ENCODE measurements at regions not wholly inside any gene's neighbourhood (a gene's known extent, or its start where the extent isn't known, plus 50 kb on each side); places are given as distances from the start of the nearest gene placed in this dataset.

DNA sequence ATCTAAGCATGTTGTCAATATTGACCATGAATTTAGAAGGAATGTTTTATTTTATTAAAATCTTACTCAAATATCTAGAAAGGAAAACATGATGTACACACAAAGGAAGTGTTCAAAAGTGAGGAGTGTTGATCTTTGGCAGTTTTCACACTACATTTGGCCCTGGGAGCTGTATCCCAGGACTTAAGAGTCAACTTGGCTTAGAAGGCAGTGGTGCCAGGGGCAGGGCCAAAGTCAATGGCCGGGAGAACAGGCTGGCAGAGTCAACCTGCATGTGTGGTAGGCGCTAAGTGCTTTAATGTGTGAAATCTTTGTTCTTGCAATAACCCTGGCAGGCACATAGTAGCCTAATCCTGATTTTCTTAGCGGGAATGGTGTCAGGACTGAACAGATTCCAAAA, 228.4 kb downstream of the TENT4A start:
- no peak overlapping the region for H3K27ac Mint-ChIP-seq
- no peaks in the 10 kb centered on the region for H3K36me3 Mint-ChIP-seq
- ATAC-seq, result no peak
- no peaks in the 10 kb centered on the region for H3K9me3 Mint-ChIP-seq
- no peaks in the 10 kb centered on the region for H3K27me3 Mint-ChIP-seq
- H3K4me1 Mint-ChIP-seq (ENCODE audit: low read depth in 2 of 2), result no peaks in the 10 kb centered on the region
- H3K4me3 Mint-ChIP-seq, result no peak overlapping the region
- no peak for DNase-seq (ENCODE audit: low spot score)

GRCh38 chr5:6943197-6944112, 230.2 kb downstream of the TENT4A start:
- DNase-seq (ENCODE audit: low spot score), result no peak
- Mint-ChIP-seq H3K4me3 (no peak overlapping the region), H3K4me1 (ENCODE audit: low read depth in 2 of 2) (no peaks in the 10 kb centered on the region)

GRCh38 chr5:6948562-6948961, 235.3 kb downstream of the TENT4A start:
- no peaks in the 10 kb centered on the region for H3K4me1 Mint-ChIP-seq (ENCODE audit: low read depth in 2 of 2)
- H3K27me3 Mint-ChIP-seq, result peaks cover 3 to 7% of the 10 kb centered on the region in 2 donors
- H3K4me3 Mint-ChIP-seq, result no peak overlapping the region
- no peak overlapping the region for H3K27ac Mint-ChIP-seq
- ATAC-seq (no peak), DNase-seq (ENCODE audit: low spot score) (no peak)
- H3K9me3 Mint-ChIP-seq, result peaks cover 7% of the 10 kb centered on the region
- no peaks in the 10 kb centered on the region for H3K36me3 Mint-ChIP-seq

More at GRCh38 chr5:6943197-6944112, 230.2 kb downstream of the TENT4A start:
- no peaks in the 10 kb centered on the region for H3K27me3 Mint-ChIP-seq
- no peaks in the 10 kb centered on the region for H3K9me3 Mint-ChIP-seq
- ATAC-seq, result no peak
- H3K36me3 Mint-ChIP-seq, result no peaks in the 10 kb centered on the region
- no peak overlapping the region for H3K27ac Mint-ChIP-seq

DNA sequence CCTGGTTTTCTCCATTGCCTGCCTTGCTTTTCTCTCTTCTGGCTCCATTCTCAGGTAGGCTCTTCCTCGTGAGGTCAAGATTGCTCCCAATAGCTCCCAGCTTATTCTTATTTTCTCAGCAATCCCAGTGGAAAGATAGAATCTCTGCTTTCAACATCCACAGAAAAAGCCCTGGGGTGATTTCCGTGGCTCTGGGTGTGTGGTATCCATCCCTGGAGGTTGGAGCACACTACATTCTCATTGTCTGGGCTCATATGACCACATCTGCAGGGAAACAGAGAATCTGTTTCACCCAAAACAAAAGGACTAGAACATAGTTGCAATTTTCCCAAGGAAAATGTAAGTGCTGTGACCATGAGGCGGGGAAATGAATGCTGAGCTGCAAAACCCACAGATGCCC, 236.0 kb downstream of the TENT4A start:
- H3K36me3 Mint-ChIP-seq, result no peaks in the 10 kb centered on the region
- H3K4me1 Mint-ChIP-seq (ENCODE audit: low read depth in 2 of 2), result no peaks in the 10 kb centered on the region
- no peak overlapping the region for H3K4me3 Mint-ChIP-seq
- no peak overlapping the region for H3K27ac Mint-ChIP-seq
- DNase-seq (ENCODE audit: low spot score) (no peak), ATAC-seq (no peak)
- peaks cover 7% of the 10 kb centered on the region for H3K9me3 Mint-ChIP-seq
- peaks cover 3 to 11% of the 10 kb centered on the region in 2 donors for H3K27me3 Mint-ChIP-seq

DNA sequence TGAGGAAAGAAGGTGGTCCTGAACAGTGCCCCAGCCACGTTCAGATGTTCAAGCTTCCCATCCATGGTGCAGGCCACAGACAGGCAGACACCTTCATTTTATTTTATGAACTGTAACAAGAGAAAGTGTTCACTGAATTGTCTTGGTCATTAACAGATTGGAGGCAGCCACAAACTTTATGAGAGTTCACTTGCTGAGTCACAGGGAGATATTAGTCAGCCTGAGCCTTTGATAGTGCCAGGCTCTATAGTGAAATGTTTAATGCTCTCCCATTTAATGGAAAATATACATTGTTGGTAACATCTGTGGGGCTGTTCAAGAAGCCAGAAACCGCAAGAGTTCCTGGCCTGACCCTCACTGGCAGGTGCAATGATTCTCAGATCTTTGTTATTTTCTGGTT, 237.0 kb downstream of the TENT4A start:
- peaks cover 13% of the 10 kb centered on the region for H3K9me3 Mint-ChIP-seq
- peaks cover 3 to 21% of the 10 kb centered on the region in 2 donors for H3K27me3 Mint-ChIP-seq
- H3K36me3 Mint-ChIP-seq, result no peaks in the 10 kb centered on the region
- ATAC-seq, result no peak
- no peak overlapping the region for H3K4me3 Mint-ChIP-seq
- H3K4me1 Mint-ChIP-seq (ENCODE audit: low read depth in 2 of 2), result no peaks in the 10 kb centered on the region
- H3K27ac Mint-ChIP-seq, result no peak overlapping the region
- no peak for DNase-seq (ENCODE audit: low spot score)

- no peaks in the 10 kb centered on the region for H3K4me1 Mint-ChIP-seq (ENCODE audit: low read depth in 2 of 2)
- no peak for ATAC-seq
Measured at GRCh38 chr5:6950860-6951259, 237.6 kb downstream of the TENT4A start.

GRCh38 chr5:6961123-6961522, 247.9 kb downstream of the TENT4A start:
- Mint-ChIP-seq H3K36me3 (no peaks in the 10 kb centered on the region), H3K4me1 (ENCODE audit: low read depth in 2 of 2) (no peaks in the 10 kb centered on the region), H3K9me3 (no peaks in the 10 kb centered on the region), H3K4me3 (no peak overlapping the region), H3K27me3 (no peaks in the 10 kb centered on the region), H3K27ac (no peak overlapping the region)
- DNase-seq (ENCODE audit: low spot score) (no peak), ATAC-seq (no peak)

More at GRCh38 chr5:6950860-6951259, 237.6 kb downstream of the TENT4A start:
- Mint-ChIP-seq H3K27ac (no peak overlapping the region), H3K9me3 (peaks cover 13% of the 10 kb centered on the region), H3K27me3 (peaks cover 3 to 22% of the 10 kb centered on the region in 2 donors), H3K36me3 (no peaks in the 10 kb centered on the region), H3K4me3 (no peak overlapping the region)
- DNase-seq (ENCODE audit: low spot score), result no peak

GRCh38 chr5:6961837-6962635, 248.8 kb downstream of the TENT4A start:
- ATAC-seq (no peak), DNase-seq (ENCODE audit: low spot score) (no peak)
- Mint-ChIP-seq H3K4me3 (no peak overlapping the region), H3K4me1 (ENCODE audit: low read depth in 2 of 2) (no peaks in the 10 kb centered on the region), H3K9me3 (no peaks in the 10 kb centered on the region), H3K27ac (no peak overlapping the region), H3K36me3 (no peaks in the 10 kb centered on the region), H3K27me3 (no peaks in the 10 kb centered on the region)

GRCh38 chr5:6976971-6977370, 263.7 kb downstream of the TENT4A start:
- Mint-ChIP-seq H3K27ac (no peak overlapping the region), H3K36me3 (no peaks in the 10 kb centered on the region), H3K4me1 (ENCODE audit: low read depth in 2 of 2) (no peaks in the 10 kb centered on the region), H3K9me3 (no peaks in the 10 kb centered on the region), H3K27me3 (no peaks in the 10 kb centered on the region), H3K4me3 (no peak overlapping the region)
- no peak for ATAC-seq
- DNase-seq (ENCODE audit: low spot score), result no peak

- Mint-ChIP-seq H3K4me1 (ENCODE audit: low read depth in 2 of 2) (no peaks in the 10 kb centered on the region), H3K36me3 (no peaks in the 10 kb centered on the region), H3K27ac (no peak overlapping the region), H3K9me3 (no peaks in the 10 kb centered on the region), H3K27me3 (no peaks in the 10 kb centered on the region), H3K4me3 (no peak overlapping the region)
- no peak for ATAC-seq
- no peak for DNase-seq (ENCODE audit: low spot score)
Measured at GRCh38 chr5:6979061-6979460, 265.8 kb downstream of the TENT4A start.

- DNase-seq (ENCODE audit: low spot score) (no peak), ATAC-seq (no peak)
- no peaks in the 10 kb centered on the region for H3K4me1 Mint-ChIP-seq (ENCODE audit: low read depth in 2 of 2)
- no peak overlapping the region for H3K4me3 Mint-ChIP-seq
- no peak overlapping the region for H3K27ac Mint-ChIP-seq
- peaks cover 0 to 3% of the 10 kb centered on the region in 2 donors for H3K27me3 Mint-ChIP-seq
- H3K9me3 Mint-ChIP-seq, result peaks cover 10% of the 10 kb centered on the region
- H3K36me3 Mint-ChIP-seq, result no peaks in the 10 kb centered on the region
Measured at GRCh38 chr5:6989230-6989629, 276.0 kb downstream of the TENT4A start.

GRCh38 chr5:6994097-6994496, 280.9 kb downstream of the TENT4A start:
- no peak overlapping the region for H3K4me3 Mint-ChIP-seq
- H3K4me1 Mint-ChIP-seq (ENCODE audit: low read depth in 2 of 2), result no peaks in the 10 kb centered on the region
- peaks cover 12% of the 10 kb centered on the region for H3K9me3 Mint-ChIP-seq
- H3K27me3 Mint-ChIP-seq, result peaks cover 0 to 7% of the 10 kb centered on the region in 2 donors
- DNase-seq (ENCODE audit: low spot score) (no peak), ATAC-seq (no peak)
- no peaks in the 10 kb centered on the region for H3K36me3 Mint-ChIP-seq
- no peak overlapping the region for H3K27ac Mint-ChIP-seq

GRCh38 chr5:6995115-6995514, 281.9 kb downstream of the TENT4A start:
- Mint-ChIP-seq H3K27ac (no peak overlapping the region), H3K27me3 (peaks cover 0 to 7% of the 10 kb centered on the region in 2 donors), H3K36me3 (no peaks in the 10 kb centered on the region), H3K9me3 (peaks cover 8% of the 10 kb centered on the region), H3K4me1 (ENCODE audit: low read depth in 2 of 2) (no peaks in the 10 kb centered on the region), H3K4me3 (no peak overlapping the region)
- DNase-seq (ENCODE audit: low spot score) (no peak), ATAC-seq (no peak)

DNA sequence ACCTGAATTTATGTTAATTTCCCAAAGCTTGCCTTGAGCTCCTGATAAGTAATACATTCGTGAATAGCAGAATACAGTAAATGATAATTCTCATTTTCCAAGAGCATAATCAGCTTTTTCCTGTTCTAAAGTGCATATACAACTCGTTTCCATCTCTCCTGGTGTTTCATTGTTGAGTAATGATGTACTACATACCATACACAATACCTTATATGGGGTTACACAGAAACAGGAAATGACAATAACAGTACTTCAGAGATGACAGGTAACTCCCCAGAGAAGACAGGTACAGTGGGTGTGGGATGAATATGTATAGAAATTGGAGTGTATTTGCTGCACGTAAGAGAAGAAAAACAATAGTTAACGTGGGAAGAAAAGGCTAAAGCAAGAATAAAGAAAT, 287.1 kb downstream of the TENT4A start:
- Mint-ChIP-seq H3K36me3 (no peaks in the 10 kb centered on the region), H3K4me1 (ENCODE audit: low read depth in 2 of 2) (no peaks in the 10 kb centered on the region)
- ATAC-seq, result no peak

More for the DNA sequence above, 287.1 kb downstream of the TENT4A start:
- Mint-ChIP-seq H3K4me3 (no peak overlapping the region), H3K27ac (no peak overlapping the region), H3K27me3 (no peaks in the 10 kb centered on the region), H3K9me3 (peaks cover 8% of the 10 kb centered on the region)
- DNase-seq (ENCODE audit: low spot score), result no peak
